HG02981 (cell line): ENCODE measurements at regions not wholly inside any gene's neighbourhood (a gene's known extent, or its start where the extent isn't known, plus 50 kb on each side); places are given as distances from the start of the nearest gene placed in this dataset.
"Not testable (repeated sequence)": the region's sequence is repeated elsewhere in the genome, so short reads cannot be mapped to it uniquely, and the experiment has no call there.

Source experiments
- ATAC-seq: cut with Tn5 transposase; IDR thresholded peaks from one replicate; pipeline ENCODE4 v1.9.1; 2021; ENCODE audit warnings: mild to moderate bottlenecking, moderate library complexity; ENCODE audit not compliant: unreplicated experiment

- no peak for ATAC-seq
Measured at GRCh38 chr18:54433368-54433767, 75.7 kb downstream of the C18orf54 start.

- no peak for ATAC-seq
Measured at GRCh38 chr18:54433857-54434256, 76.2 kb downstream of the C18orf54 start.

DNA sequence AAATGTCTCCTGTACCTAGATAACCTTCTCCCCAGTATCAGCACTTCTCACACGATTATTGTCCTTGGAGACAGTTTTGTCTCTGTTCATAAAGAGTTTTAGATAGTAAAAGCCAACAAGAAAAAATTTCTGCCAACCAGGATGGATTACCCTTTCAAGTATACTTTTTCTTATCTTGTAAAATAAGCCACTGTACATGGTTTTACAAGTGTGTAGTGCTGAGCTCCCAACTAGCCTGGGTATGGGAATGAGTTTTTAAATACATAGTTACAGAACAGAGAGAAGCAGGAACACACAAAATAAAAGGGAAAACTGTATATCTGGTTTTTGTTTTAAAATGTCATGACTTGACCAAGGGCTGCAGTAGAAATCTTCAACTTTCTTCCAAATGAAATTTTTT is 76.7 kb downstream of the C18orf54 start:
- no peak for ATAC-seq

GRCh38 chr18:54436501-54436900 is 78.8 kb downstream of the C18orf54 start:
- ATAC-seq: no peak

- ATAC-seq: no peak
Measured at GRCh38 chr18:54440292-54440691, 82.6 kb downstream of the C18orf54 start.

DNA sequence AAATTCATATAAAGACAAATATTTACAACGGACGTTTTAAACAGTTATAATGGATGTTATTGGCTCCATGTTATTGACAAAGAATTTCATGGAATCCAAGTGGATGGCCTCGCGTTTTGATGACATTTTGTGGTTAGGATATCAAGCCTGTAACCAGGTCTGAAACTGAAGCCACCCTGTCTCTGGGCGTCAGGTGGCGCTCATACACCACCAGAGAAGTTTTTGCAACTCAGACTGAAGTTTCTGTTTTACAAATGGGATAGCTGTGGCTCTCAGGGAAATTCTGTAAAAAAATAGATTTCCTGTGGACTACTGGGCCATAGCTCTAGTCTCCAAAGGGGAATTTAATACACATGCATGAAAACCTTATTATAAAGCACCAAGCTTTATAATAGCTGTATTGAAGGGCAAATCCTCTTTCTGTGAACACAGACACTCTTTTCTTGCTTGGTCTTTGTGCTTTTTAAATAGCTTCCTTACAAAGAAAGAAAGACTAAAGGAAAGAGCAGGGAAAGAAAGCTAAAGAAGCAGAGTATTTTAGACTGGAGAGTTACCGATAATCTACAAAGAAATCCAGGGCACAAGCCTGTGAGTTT is 86.7 kb downstream of the C18orf54 start:
- ATAC-seq: peak; percentile 70

DNA sequence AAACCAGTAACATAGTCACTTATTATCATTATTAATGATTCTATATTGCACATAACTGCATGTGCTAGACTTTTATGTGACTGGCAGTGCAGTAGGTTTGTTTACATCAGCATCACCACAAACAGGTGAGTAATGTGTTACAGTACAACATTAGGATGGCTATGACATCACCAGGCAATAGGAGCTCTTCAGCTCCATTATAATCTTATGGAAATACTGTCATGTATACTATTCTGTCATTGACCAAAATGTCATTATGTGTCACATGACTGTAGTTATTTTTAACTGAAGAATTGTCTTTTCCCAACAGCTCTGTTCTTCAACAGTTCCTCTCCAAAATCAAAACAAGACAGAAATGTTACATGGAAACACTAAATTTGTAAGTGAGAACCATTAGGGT is 96.3 kb downstream of the C18orf54 start:
- ATAC-seq: no peak

DNA sequence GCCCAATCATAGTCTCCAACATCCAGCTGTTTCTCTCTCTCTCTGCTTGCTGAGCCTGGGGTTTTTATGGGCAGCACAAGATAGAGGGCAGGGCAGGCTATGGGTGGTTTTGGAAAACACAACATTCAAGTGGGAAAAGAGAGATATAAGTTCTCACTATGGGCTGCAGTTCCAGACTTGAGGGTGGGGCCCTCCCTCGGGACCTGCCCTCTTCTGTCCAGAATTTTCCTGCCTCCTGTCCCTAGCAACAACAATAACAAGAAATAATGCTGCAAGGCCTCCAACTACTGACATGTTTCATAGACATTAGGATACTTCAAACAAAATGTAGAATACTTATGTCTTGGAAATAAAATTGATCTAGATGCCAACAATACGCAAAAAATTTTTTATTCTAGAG is 107.8 kb downstream of the C18orf54 start:
- no peak for ATAC-seq

GRCh38 chr18:54466248-54467005 is 108.7 kb downstream of the C18orf54 start:
- no peak for ATAC-seq

DNA sequence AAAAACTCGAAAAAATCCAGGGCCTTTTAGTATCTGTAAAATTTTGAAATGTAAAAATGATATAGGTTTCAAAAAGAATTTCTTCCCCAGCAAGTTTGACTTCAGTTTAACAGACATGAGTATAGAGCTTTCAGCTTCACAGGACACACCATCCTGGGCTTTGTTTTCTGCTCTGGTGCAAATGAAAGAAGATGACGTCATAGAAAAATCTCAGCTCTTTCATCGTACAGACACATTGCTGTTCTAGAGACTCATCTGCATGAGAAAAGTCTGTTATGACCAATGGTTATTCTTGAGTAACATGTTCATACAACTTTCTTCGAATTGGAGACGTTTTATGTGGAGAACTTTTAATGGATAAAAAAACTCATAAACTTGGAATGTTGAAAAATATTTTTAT is 111.7 kb upstream of the DYNAP start:
- ATAC-seq: no peak

DNA sequence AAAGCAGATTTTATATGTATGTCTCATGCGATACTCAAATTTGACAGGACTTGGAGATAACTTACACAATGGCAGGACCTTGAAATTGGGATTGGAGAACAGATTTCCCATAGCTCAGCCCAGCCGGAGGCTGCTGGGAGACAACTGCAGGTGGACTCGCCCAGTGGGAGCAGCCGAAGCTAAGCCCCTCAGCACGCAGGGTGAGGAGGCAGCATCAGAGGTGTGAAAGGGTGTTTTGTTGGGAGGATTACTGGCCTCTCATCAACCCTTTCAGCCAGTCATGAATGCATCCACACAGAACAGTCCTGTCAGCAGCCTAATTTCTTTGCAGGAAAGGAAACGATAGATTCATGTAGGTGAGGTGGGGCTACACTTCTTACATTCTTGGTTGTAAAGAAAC is 110.4 kb upstream of the DYNAP start:
- no peak for ATAC-seq

GRCh38 chr18:54502451-54502850 is 88.6 kb upstream of the DYNAP start:
- not testable (repeated sequence) for ATAC-seq

- ATAC-seq: no peak
Measured at GRCh38 chr18:54503131-54503894, 87.7 kb upstream of the DYNAP start.

DNA sequence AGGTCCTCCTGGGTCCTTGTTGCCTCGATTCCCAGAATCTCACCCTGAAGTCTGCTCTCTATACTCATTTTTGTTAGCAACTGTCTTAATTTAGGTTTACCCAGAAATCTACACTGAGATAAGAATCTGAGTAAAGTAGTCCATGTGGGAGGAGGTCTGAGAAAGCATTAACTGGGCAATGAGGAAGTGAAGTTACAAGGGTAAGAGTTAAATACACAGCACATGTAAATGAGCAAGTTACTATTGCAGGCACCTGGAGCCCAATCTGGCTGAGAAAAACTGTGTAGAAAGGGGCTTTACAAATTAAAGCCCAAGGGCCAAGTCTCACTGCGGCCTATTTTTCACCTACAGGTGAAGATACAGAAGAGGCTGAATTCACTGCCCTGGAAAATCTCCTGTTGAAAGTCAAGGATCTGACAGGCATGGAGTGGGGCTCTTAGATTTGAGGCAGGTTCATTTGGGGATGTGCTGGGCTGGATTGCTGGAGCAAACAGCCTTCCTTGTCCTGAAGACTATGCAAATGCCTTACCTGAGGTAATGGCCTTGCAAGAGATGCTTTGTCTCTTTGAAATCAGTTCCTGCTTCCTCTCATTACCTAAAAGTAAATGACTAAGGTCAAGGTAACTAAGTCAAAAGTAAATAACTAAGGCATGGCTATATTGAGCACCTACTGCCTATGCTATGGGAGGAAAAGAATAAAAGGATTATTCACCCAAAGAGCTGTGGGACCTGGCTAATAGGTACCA is 84.4 kb upstream of the DYNAP start:
- ATAC-seq: no peak

- ATAC-seq: no peak
Measured at GRCh38 chr18:54509793-54510192, 81.3 kb upstream of the DYNAP start.

DNA sequence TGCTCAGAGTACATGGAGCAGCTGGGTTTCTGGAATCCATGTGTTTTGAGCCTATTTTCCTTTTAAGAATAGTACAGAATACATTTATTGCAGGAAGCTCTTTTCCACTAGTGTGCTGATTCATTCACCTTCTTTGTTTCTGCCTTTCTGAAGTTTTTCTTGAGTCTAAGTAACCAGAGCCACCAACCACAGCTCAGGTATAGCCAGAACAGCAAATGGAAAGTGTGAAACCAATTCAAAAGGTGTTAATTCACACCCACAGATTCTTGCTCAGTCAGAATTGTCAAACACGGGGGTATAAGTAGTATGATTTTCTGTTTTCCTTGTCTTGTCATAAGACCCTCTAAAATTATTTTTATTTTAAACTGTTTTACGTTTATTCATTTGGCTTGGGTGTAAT is 75.9 kb upstream of the DYNAP start:
- ATAC-seq: no peak

DNA sequence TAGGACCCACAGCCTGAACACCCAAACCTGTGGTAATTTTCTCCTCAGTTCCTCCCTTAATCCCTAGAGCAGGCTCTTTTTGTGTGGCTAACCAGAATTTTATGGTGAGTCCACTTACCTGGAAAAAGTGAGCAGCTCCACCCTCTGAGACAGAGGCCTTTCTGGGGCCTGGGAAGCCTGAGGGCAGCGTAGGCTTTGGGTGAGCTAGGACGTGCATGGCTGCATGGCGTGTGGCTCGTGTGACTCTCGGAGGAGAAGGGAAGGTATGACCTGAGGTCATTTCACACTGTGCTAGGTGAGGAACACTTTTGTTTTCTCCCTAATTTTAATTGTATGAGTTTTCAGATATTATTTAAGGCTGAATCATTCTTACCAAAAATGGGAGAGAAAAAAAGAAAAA is 73.5 kb upstream of the DYNAP start:
- ATAC-seq: no peak

DNA sequence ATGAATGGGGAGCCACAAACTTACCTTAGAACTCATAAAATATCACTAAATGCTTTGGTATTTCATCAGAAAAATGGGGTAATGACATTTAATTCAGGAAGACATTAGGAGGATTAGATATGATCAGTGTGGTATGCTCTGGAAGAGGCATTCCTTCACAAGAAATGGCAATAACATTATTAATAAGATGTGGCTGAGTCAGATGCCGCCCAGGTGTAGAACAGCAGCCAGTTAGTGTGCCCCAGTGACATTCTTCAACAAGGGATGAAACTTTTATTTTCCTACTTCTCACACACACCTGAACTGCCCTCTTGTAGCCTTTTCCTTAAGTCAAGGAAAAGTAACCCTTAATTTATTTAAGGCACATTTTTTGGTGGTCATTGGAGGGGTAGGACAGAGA is 69.2 kb upstream of the DYNAP start:
- ATAC-seq: no peak

DNA sequence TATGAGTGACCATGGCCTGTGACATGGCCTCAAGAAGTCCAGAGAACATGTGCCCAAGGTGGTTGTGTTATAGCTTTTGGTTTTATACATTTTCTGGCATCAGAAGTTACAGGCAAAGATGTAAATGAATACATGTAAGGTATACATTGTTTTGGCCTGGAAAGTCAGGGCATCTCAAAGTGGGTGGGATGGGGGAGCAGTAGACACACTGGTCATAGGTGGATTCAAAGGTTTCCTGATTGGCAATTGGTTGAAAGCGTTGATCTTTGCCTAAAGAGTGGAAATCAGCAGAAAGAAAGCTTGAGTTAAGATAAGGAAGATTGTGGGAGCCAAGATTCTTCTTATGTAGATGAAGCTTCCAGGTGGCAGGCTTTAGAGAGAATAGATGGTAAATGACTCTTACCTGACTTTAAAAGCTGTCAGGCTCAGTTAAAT is 62.1 kb upstream of the DYNAP start:
- ATAC-seq: no peak

- no peak for ATAC-seq
Measured at GRCh38 chr18:54529444-54529843, 61.6 kb upstream of the DYNAP start.

GRCh38 chr18:54530285-54530684 is 60.8 kb upstream of the DYNAP start:
- no peak for ATAC-seq
